ENCODE measurements at regions not wholly inside any gene's neighbourhood (a gene's known extent, or its start where the extent isn't known, plus 50 kb on each side); places are given as distances from the start of the nearest gene placed in this dataset.

DNA sequence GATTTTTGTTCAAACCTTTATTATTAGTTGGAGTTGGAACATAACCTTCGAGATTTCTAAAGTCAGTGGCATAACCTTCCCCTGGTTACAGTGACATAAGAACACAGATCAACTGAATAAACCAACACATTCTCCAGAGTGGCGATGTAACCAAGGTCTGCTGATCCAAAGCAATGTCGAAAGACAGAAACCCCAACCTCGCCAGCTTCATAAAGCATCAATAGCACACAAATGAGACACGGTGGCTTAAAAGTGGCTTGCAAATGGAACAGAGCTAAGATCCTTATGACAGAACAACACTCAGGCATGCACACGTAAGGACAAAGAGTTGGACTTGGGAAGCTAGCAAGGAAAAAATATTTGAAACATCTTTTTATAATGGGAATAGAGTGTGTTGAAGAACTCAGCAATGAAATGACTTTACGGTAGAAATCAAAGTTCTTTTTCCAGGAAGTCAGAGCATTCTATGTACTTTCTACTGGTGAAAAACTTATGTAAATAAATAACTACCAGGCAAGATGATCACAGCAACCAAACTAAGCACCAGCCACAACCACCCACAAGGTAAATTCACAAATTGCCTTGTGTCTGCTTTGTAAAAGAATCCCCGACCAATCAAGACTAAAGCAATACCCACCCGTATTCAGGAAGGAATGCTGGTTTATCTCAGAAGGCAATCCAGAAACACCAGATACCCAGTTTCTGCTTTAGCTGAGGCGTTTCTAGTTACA is 61.0 kb upstream of the NHSL1 start:
- no peak for ATAC-seq
- TF ChIP-seq CSDC2 (CRISPR knock-in tag; IDR thresholded peaks at IDR 0.05) (no peak), ZNF8 (CRISPR knock-in tag; IDR thresholded peaks at IDR 0.05) (no peak), ISL1 (CRISPR knock-in tag; IDR thresholded peaks at IDR 0.05) (no peak), ZFP3 (CRISPR knock-in tag; IDR thresholded peaks at IDR 0.05) (no peak), ZNF70 (CRISPR knock-in tag; IDR thresholded peaks at IDR 0.05) (no peak), PPARA (CRISPR knock-in tag; IDR thresholded peaks at IDR 0.05; ENCODE audit: borderline replicate concordance) (no peak)
- TF ChIP-seq, protein P1, sequence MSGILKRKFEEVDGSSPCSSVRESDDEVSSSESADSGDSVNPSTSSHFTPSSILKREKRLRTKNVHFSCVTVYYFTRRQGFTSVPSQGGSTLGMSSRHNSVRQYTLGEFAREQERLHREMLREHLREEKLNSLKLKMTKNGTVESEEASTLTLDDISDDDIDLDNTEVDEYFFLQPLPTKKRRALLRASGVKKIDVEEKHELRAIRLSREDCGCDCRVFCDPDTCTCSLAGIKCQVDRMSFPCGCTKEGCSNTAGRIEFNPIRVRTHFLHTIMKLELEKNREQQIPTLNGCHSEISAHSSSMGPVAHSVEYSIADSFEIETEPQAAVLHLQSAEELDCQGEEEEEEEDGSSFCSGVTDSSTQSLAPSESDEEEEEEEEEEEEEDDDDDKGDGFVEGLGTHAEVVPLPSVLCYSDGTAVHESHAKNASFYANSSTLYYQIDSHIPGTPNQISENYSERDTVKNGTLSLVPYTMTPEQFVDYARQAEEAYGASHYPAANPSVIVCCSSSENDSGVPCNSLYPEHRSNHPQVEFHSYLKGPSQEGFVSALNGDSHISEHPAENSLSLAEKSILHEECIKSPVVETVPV (CRISPR knock-in tag; IDR thresholded peaks at IDR 0.05): no peak
- TF ChIP-seq, protein P2, sequence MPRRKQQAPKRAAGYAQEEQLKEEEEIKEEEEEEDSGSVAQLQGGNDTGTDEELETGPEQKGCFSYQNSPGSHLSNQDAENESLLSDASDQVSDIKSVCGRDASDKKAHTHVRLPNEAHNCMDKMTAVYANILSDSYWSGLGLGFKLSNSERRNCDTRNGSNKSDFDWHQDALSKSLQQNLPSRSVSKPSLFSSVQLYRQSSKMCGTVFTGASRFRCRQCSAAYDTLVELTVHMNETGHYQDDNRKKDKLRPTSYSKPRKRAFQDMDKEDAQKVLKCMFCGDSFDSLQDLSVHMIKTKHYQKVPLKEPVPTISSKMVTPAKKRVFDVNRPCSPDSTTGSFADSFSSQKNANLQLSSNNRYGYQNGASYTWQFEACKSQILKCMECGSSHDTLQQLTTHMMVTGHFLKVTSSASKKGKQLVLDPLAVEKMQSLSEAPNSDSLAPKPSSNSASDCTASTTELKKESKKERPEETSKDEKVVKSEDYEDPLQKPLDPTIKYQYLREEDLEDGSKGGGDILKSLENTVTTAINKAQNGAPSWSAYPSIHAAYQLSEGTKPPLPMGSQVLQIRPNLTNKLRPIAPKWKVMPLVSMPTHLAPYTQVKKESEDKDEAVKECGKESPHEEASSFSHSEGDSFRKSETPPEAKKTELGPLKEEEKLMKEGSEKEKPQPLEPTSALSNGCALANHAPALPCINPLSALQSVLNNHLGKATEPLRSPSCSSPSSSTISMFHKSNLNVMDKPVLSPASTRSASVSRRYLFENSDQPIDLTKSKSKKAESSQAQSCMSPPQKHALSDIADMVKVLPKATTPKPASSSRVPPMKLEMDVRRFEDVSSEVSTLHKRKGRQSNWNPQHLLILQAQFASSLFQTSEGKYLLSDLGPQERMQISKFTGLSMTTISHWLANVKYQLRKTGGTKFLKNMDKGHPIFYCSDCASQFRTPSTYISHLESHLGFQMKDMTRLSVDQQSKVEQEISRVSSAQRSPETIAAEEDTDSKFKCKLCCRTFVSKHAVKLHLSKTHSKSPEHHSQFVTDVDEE (CRISPR knock-in tag; IDR thresholded peaks at IDR 0.05): no peak
- TF ChIP-seq, protein P3, sequence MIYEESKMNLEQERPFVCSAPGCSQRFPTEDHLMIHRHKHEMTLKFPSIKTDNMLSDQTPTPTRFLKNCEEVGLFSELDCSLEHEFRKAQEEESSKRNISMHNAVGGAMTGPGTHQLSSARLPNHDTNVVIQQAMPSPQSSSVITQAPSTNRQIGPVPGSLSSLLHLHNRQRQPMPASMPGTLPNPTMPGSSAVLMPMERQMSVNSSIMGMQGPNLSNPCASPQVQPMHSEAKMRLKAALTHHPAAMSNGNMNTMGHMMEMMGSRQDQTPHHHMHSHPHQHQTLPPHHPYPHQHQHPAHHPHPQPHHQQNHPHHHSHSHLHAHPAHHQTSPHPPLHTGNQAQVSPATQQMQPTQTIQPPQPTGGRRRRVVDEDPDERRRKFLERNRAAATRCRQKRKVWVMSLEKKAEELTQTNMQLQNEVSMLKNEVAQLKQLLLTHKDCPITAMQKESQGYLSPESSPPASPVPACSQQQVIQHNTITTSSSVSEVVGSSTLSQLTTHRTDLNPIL (CRISPR knock-in tag; IDR thresholded peaks at IDR 0.05; ENCODE audit: low read depth): no peak

DNA sequence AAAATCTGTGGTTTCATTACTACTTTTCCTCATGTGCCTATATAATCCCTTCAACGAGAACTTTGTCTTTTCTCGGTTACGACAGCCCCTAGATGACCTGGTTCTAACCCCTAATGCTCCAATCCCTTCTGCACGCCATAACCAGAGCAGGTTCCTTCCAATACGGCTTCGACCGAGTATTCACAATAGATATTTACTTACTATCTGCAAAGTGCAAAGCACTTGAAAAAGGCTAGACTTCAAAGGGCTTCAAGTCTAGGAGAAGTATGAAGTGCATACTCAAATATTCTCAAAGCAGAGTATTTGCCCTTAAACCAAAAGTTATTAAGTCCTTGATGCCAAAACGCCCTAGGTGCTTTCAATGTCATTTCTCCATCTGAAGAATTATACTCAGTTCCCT is 63.4 kb upstream of the NHSL1 start:
- TF ChIP-seq PPARA (CRISPR knock-in tag; IDR thresholded peaks at IDR 0.05; ENCODE audit: borderline replicate concordance) (no peak), ZFP3 (CRISPR knock-in tag; IDR thresholded peaks at IDR 0.05) (no peak), ARNTL (CRISPR knock-in tag; IDR thresholded peaks at IDR 0.05; ENCODE audit: borderline replicate concordance, low read depth) (no peak), BACH2 (CRISPR knock-in tag; IDR thresholded peaks at IDR 0.05; ENCODE audit: borderline replicate concordance) (no peak), ZNF70 (CRISPR knock-in tag; IDR thresholded peaks at IDR 0.05) (no peak)

DNA sequence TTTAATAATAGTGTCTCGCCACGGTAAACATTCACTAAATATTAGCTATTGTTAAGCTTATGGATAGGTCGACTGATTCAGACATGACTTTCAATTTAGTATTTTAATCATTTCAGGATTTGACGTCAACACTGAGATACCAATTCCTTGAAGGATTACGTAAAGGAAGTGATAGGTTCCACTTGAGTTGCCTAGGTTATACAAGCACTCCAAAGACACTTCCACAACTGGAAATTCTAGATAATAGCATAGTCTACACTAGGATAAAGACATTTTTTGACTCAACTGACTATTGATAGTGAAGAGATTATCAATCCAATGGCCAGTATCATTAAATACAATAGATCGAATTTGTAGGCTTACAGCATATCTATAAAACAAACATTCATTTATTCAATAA is 63.9 kb upstream of the NHSL1 start:
- TF ChIP-seq OSR1 (CRISPR knock-in tag; IDR thresholded peaks at IDR 0.05) (no peak), ZNF565 (CRISPR knock-in tag; conservative IDR thresholded peaks at IDR 0.05; ENCODE audit: low read depth) (no peak), GLIS3 (CRISPR knock-in tag; IDR thresholded peaks at IDR 0.05) (no peak), ZNF70 (CRISPR knock-in tag; IDR thresholded peaks at IDR 0.05) (no peak), TOX (CRISPR knock-in tag; IDR thresholded peaks at IDR 0.05; ENCODE audit: borderline replicate concordance) (no peak), CSDC2 (CRISPR knock-in tag; IDR thresholded peaks at IDR 0.05) (no peak), TCF4 (CRISPR knock-in tag; IDR thresholded peaks at IDR 0.05; ENCODE audit: borderline replicate concordance) (no peak), ZC3H10 (CRISPR knock-in tag; IDR thresholded peaks at IDR 0.05) (no peak), ISL1 (CRISPR knock-in tag; IDR thresholded peaks at IDR 0.05) (no peak), SNAI2 (CRISPR knock-in tag; IDR thresholded peaks at IDR 0.05) (no peak), ZFP3 (CRISPR knock-in tag; IDR thresholded peaks at IDR 0.05) (no peak), ARNTL (CRISPR knock-in tag; IDR thresholded peaks at IDR 0.05; ENCODE audit: borderline replicate concordance, low read depth) (no peak), BACH2 (CRISPR knock-in tag; IDR thresholded peaks at IDR 0.05; ENCODE audit: borderline replicate concordance) (no peak)
- TF ChIP-seq, protein P4, sequence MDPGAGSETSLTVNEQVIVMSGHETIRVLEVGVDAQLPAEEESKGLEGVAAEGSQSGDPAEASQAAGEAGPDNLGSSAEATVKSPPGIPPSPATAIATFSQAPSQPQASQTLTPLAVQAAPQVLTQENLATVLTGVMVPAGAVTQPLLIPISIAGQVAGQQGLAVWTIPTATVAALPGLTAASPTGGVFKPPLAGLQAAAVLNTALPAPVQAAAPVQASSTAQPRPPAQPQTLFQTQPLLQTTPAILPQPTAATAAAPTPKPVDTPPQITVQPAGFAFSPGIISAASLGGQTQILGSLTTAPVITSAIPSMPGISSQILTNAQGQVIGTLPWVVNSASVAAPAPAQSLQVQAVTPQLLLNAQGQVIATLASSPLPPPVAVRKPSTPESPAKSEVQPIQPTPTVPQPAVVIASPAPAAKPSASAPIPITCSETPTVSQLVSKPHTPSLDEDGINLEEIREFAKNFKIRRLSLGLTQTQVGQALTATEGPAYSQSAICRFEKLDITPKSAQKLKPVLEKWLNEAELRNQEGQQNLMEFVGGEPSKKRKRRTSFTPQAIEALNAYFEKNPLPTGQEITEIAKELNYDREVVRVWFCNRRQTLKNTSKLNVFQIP (CRISPR knock-in tag; IDR thresholded peaks at IDR 0.05; ENCODE audit: borderline replicate concordance, low read depth): no peak
- TF ChIP-seq, protein P2 (CRISPR knock-in tag; IDR thresholded peaks at IDR 0.05): no peak
- TF ChIP-seq, protein P3 (CRISPR knock-in tag; IDR thresholded peaks at IDR 0.05; ENCODE audit: low read depth): no peak
- TF ChIP-seq, protein P5, sequence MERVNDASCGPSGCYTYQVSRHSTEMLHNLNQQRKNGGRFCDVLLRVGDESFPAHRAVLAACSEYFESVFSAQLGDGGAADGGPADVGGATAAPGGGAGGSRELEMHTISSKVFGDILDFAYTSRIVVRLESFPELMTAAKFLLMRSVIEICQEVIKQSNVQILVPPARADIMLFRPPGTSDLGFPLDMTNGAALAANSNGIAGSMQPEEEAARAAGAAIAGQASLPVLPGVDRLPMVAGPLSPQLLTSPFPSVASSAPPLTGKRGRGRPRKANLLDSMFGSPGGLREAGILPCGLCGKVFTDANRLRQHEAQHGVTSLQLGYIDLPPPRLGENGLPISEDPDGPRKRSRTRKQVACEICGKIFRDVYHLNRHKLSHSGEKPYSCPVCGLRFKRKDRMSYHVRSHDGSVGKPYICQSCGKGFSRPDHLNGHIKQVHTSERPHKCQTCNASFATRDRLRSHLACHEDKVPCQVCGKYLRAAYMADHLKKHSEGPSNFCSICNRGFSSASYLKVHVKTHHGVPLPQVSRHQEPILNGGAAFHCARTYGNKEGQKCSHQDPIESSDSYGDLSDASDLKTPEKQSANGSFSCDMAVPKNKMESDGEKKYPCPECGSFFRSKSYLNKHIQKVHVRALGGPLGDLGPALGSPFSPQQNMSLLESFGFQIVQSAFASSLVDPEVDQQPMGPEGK (CRISPR knock-in tag; IDR thresholded peaks at IDR 0.05; ENCODE audit: borderline replicate concordance): no peak
- TF ChIP-seq, protein P1 (CRISPR knock-in tag; IDR thresholded peaks at IDR 0.05): no peak
- no peak for ATAC-seq

More for the DNA sequence above, 63.4 kb upstream of the NHSL1 start:
- ATAC-seq: no peak
